ENCODE measurements at regions not wholly inside any gene's neighbourhood (a gene's known extent, or its start where the extent isn't known, plus 50 kb on each side); places are given as distances from the start of the nearest gene placed in this dataset.
"Not testable (repeated sequence)": the region's sequence is repeated elsewhere in the genome, so short reads cannot be mapped to it uniquely, and the experiment has no call there.

- H3K79me2 ChIP-seq (ENCODE audit: control insufficient read depth, insufficient read depth, low read length); H2AFZ ChIP-seq (ENCODE audit: low read depth, low read length); H3K9me1 ChIP-seq (ENCODE audit: control insufficient read depth, insufficient read depth, low read length); FAIRE-seq; H3K4me1 ChIP-seq (replicated peaks in 1 of 2; ENCODE audit: control insufficient read depth in 2 of 2, insufficient read depth in 2 of 2, low read length in 2 of 2); H3K4me2 ChIP-seq (ENCODE audit: insufficient read depth, low read length); H3K36me3 ChIP-seq (ENCODE audit: control insufficient read depth, insufficient read depth, low read length); in situ Hi-C loops (cut with MboI); H3K27me3 ChIP-seq (ENCODE audit: control insufficient read depth in 2 of 2, insufficient read depth in 2 of 2, low read length in 2 of 2); H3K9me3 ChIP-seq (replicated peaks; ENCODE audit: control insufficient read depth, insufficient read depth, low read depth, low read length); ATAC-seq; H3K9ac ChIP-seq (ENCODE audit: insufficient read depth in 1 of 2, low read depth in 2 of 2, low read length in 2 of 2); CTCF ChIA-PET (ENCODE audit: low intra/inter-chr PET ratio); POLR2A ChIA-PET; H3K27ac ChIP-seq (ENCODE audit: extremely low read depth, low read depth, low read length); intact Hi-C loops (cut with micrococcal nuclease); H4K20me1 ChIP-seq (replicated peaks; ENCODE audit: control insufficient read depth, insufficient read depth, low read length); DNase-seq (ENCODE audit: extremely low read depth in 1 of 4, low spot score in 3 of 4); BruUV-seq (replicated peaks); H3K4me3 ChIP-seq: not testable (repeated sequence)
- WGBS (ENCODE audit: insufficient coverage, low coverage, missing lambda C conversion rate) = 2% methylated on average over 7 of the region's 21 CpGs
Observed at GRCh38 chr11:4237771-4238170, 130.4 kb downstream of the OR52B4 start.

GRCh38 chr11:4218857-4219256 lies 124.3 kb downstream of the RRM1 start:
- intact Hi-C loops (cut with micrococcal nuclease); BruUV-seq (replicated peaks); POLR2A ChIA-PET; H3K4me3 ChIP-seq; H3K36me3 ChIP-seq (ENCODE audit: control insufficient read depth, insufficient read depth, low read length); ATAC-seq; DNase-seq (ENCODE audit: extremely low read depth in 1 of 4, low spot score in 3 of 4); H3K27ac ChIP-seq (ENCODE audit: extremely low read depth, low read depth, low read length); H3K9me3 ChIP-seq (replicated peaks; ENCODE audit: control insufficient read depth, insufficient read depth, low read depth, low read length); FAIRE-seq; H3K79me2 ChIP-seq (ENCODE audit: control insufficient read depth, insufficient read depth, low read length); H2AFZ ChIP-seq (ENCODE audit: low read depth, low read length); H3K4me1 ChIP-seq (replicated peaks in 1 of 2; ENCODE audit: control insufficient read depth in 2 of 2, insufficient read depth in 2 of 2, low read length in 2 of 2); H3K4me2 ChIP-seq (ENCODE audit: insufficient read depth, low read length); H3K9me1 ChIP-seq (ENCODE audit: control insufficient read depth, insufficient read depth, low read length); H3K9ac ChIP-seq (ENCODE audit: insufficient read depth in 1 of 2, low read depth in 2 of 2, low read length in 2 of 2); CTCF ChIA-PET (ENCODE audit: low intra/inter-chr PET ratio); H4K20me1 ChIP-seq (replicated peaks; ENCODE audit: control insufficient read depth, insufficient read depth, low read length): not testable (repeated sequence)
- in situ Hi-C loops (cut with MboI) = loop anchor here (25.0 kb wide), 1 partner anchor 93 kb away; no protein-coding TSS in a partner anchor
- 0% methylated on average over 4 of the region's 4 CpGs for WGBS (ENCODE audit: insufficient coverage, low coverage, missing lambda C conversion rate)
- H3K27me3 ChIP-seq (ENCODE audit: control insufficient read depth in 2 of 2, insufficient read depth in 2 of 2, low read length in 2 of 2) = peaks cover 14 to 31% of the 10 kb centered on the region in 2 experiments; a peak in 4 of 5 replicates

Data from K562 (cell line).